Brain microvascular endothelial cell (primary cell): ENCODE measurements at regions not wholly inside any gene's neighbourhood (a gene's known extent, or its start where the extent isn't known, plus 50 kb on each side); places are given as distances from the start of the nearest gene placed in this dataset.

Source experiments
- DNase-seq: peaks from one replicate; pipeline ENCODE4 v3.0.0-alpha.2; 2020
- H3K27ac ChIP-seq: fragments of 250-450 bp; sonication (Bioruptor Pico); 2 replicates; pipeline ENCODE4 v1.5.1; 2020; ENCODE audit warnings: mild to moderate bottlenecking, moderate library complexity
- H3K27me3 ChIP-seq: fragments of 250-450 bp; sonication (Bioruptor Pico); replicated peaks from 2 replicates; pipeline ENCODE4 v1.5.1; 2020; ENCODE audit warnings: mild to moderate bottlenecking
- H3K36me3 ChIP-seq: fragments of 250-450 bp; sonication (Bioruptor Pico); replicated peaks from 2 replicates; pipeline ENCODE4 v1.5.1; 2020; ENCODE audit warnings: mild to moderate bottlenecking
- H3K4me3 ChIP-seq: 2 replicates; pipeline ENCODE4 v1.5.1; 2011; ENCODE audit warnings: low read depth, mild to moderate bottlenecking, control low read depth, low read length, moderate library complexity
- in situ Hi-C: cut with HindIII; loops from 2 replicates; pipeline ENCODE4 v1.10.0; 2017; ENCODE audit warnings: low sequenced_read_pairs, low pct_ligation_motif_present
- TF ChIP-seq, protein P1 (sequence below): IDR thresholded peaks from 2 replicates; pipeline ENCODE4 v1.5.1; 2011; ENCODE audit warnings: low read depth, mild to moderate bottlenecking, moderate library complexity, low read length, control low read depth, inconsistent platforms; ENCODE audit errors: missing control alignments

- no peak for DNase-seq
- in situ Hi-C loops: no loop called here
- H3K27me3 ChIP-seq: no peaks in the 10 kb centered on the region
- TF ChIP-seq, protein P1, sequence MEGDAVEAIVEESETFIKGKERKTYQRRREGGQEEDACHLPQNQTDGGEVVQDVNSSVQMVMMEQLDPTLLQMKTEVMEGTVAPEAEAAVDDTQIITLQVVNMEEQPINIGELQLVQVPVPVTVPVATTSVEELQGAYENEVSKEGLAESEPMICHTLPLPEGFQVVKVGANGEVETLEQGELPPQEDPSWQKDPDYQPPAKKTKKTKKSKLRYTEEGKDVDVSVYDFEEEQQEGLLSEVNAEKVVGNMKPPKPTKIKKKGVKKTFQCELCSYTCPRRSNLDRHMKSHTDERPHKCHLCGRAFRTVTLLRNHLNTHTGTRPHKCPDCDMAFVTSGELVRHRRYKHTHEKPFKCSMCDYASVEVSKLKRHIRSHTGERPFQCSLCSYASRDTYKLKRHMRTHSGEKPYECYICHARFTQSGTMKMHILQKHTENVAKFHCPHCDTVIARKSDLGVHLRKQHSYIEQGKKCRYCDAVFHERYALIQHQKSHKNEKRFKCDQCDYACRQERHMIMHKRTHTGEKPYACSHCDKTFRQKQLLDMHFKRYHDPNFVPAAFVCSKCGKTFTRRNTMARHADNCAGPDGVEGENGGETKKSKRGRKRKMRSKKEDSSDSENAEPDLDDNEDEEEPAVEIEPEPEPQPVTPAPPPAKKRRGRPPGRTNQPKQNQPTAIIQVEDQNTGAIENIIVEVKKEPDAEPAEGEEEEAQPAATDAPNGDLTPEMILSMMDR: no peak
- no peaks in the 10 kb centered on the region for H3K36me3 ChIP-seq
- H3K4me3 ChIP-seq: no peak overlapping the region
- H3K27ac ChIP-seq: no peak overlapping the region
Observed at GRCh38 chr5:112084149-112084548, 327.2 kb upstream of the NREP start.

DNA sequence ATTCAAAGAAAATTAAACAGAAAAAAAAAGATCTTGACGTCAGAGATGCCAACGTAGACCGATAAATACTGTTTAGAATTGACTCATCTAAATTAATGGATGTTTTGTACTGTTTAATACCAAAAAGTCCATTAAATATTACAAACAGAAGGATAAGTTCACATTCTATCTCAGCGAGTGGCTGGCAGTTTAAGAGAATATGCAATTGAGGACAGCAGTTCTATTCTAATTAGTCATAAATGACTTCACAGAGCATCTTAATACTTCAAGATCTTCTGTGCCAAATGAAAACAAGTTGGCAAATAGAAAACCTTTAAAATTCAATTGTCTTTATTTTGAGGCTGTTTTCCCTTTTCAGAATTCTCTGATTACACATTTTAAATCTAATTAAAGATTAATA lies 326.6 kb upstream of the NREP start:
- H3K27ac ChIP-seq: no peak overlapping the region
- H3K36me3 ChIP-seq: no peaks in the 10 kb centered on the region
- no peaks in the 10 kb centered on the region for H3K27me3 ChIP-seq
- no peak for DNase-seq
- TF ChIP-seq, protein P1: no peak
- in situ Hi-C loops: no loop called here
- H3K4me3 ChIP-seq: no peak overlapping the region

- TF ChIP-seq, protein P1: no peak
- no peak overlapping the region for H3K4me3 ChIP-seq
- peak; percentile 14 for DNase-seq
- H3K27ac ChIP-seq: no peak overlapping the region
- in situ Hi-C loops: no loop called here
- no peaks in the 10 kb centered on the region for H3K27me3 ChIP-seq
- no peaks in the 10 kb centered on the region for H3K36me3 ChIP-seq
Observed at GRCh38 chr5:112077180-112077579, 320.2 kb upstream of the NREP start.

GRCh38 chr5:112070022-112070421 lies 313.0 kb upstream of the NREP start:
- Histone ChIP-seq H3K27me3 (no peaks in the 10 kb centered on the region), H3K4me3 (no peak overlapping the region), H3K27ac (no peak overlapping the region), H3K36me3 (no peaks in the 10 kb centered on the region)
- DNase-seq: no peak
- in situ Hi-C loops: no loop called here
- TF ChIP-seq, protein P1: no peak

GRCh38 chr5:112069329-112069728 lies 312.3 kb upstream of the NREP start:
- Histone ChIP-seq H3K4me3 (no peak overlapping the region), H3K27me3 (no peaks in the 10 kb centered on the region), H3K27ac (no peak overlapping the region), H3K36me3 (no peaks in the 10 kb centered on the region)
- no peak for DNase-seq
- in situ Hi-C loops: no loop called here
- TF ChIP-seq, protein P1: no peak

- in situ Hi-C loops: no loop called here
- no peaks in the 10 kb centered on the region for H3K36me3 ChIP-seq
- no peak overlapping the region for H3K27ac ChIP-seq
- no peaks in the 10 kb centered on the region for H3K27me3 ChIP-seq
- TF ChIP-seq, protein P1: no peak
- H3K4me3 ChIP-seq: no peak overlapping the region
- DNase-seq: no peak
Observed at GRCh38 chr5:112068593-112068992, 311.6 kb upstream of the NREP start.
